ENCODE measurements at regions not wholly inside any gene's neighbourhood (a gene's known extent, or its start where the extent isn't known, plus 50 kb on each side); places are given as distances from the start of the nearest gene placed in this dataset.

GRCh38 chr13:63011996-63012395 is 1596.3 kb upstream of the PCDH20 start:
- TF ChIP-seq CTCF (conservative IDR thresholded peaks at IDR 0.05; ENCODE audit: low read depth in 2 of 2) = no peak
- TF ChIP-seq POLR2AphosphoS5 (IDR thresholded peaks at IDR 0.05; ENCODE audit: low read depth) = no peak
- TF ChIP-seq EZH2phosphoT487 (IDR thresholded peaks at IDR 0.05; ENCODE audit: unreplicated experiment) = no peak

All from GM23338 (cell line).